SK-N-SH (cell line): ENCODE measurements at regions not wholly inside any gene's neighbourhood (a gene's known extent, or its start where the extent isn't known, plus 50 kb on each side); places are given as distances from the start of the nearest gene placed in this dataset.

ENCODE experiments used
- CTCF ChIA-PET: fragments of 300-600, 350-600 bp; formaldehyde crosslinking; extraction: SDS; loops from one replicate; lab custom pipeline; 2021; lab: Yijun Ruan, JAX
- POLR2A ChIA-PET: fragments of 350-600 bp; sonication (Branson Sonifier 250); formaldehyde crosslinking; extraction: SDS; loops from one replicate; lab custom pipeline; 2020; ENCODE audit warnings: antibody characterized with exemption, inconsistent platforms; lab: Yijun Ruan, JAX
- DNase-seq: peaks from one replicate; pipeline ENCODE4 v3.0.0; 2012
- H2AFZ ChIP-seq: fragments of 200-600 bp; sonication (generic); 2 replicates; pipeline ENCODE4 v1.8.1; 2016; ENCODE audit warnings: antibody characterized with exemption, mild to moderate bottlenecking, low read depth
- H3F3A ChIP-seq: fragments of 200-600 bp; sonication (generic); replicated peaks from 2 replicates; pipeline ENCODE3; 2016; ENCODE audit warnings: antibody characterized with exemption, mild to moderate bottlenecking; ENCODE audit not compliant: insufficient read depth
- H3K27ac ChIP-seq, 2 experiments: fragments of 200-500 bp in 1 of 2; fragments of 200-600 bp in 1 of 2; sonication (Bioruptor generic) in 1 of 2; sonication (generic), shearing (Covaris generic) in 1 of 2; 2 replicates each; pipeline versions ENCODE4 v1.5.1 to v1.6.1; 2014 to 2016; ENCODE audit warnings: low read depth in 2 of 2, inconsistent platforms in 1 of 2, low read length in 1 of 2, mild to moderate bottlenecking in 1 of 2, mixed read lengths in 1 of 2
- H3K27me3 ChIP-seq: fragments of 200-600 bp; sonication (generic), shearing (Covaris generic); 2 replicates; pipeline ENCODE4 v1.6.1; 2016; ENCODE audit warnings: mixed run types; ENCODE audit not compliant: insufficient read depth
- H3K36me3 ChIP-seq, 2 experiments: fragments of 200-500 bp in 1 of 2; fragments of 200-600 bp in 1 of 2; sonication (Bioruptor generic) in 1 of 2; sonication (generic) in 1 of 2; replicated peaks in 1 of 2; 2 replicates each; pipeline versions ENCODE3 to v1.5.1; 2014 to 2016; ENCODE audit warnings: low read length in 1 of 2, mild to moderate bottlenecking in 1 of 2; ENCODE audit not compliant: insufficient read depth in 2 of 2, control insufficient read depth in 1 of 2
- H3K4me1 ChIP-seq, 2 experiments: fragments of 200-500 bp in 1 of 2; fragments of 200-600 bp in 1 of 2; sonication (Bioruptor generic) in 1 of 2; sonication (generic), shearing (Covaris generic) in 1 of 2; 2 replicates each; pipeline versions ENCODE4 v1.5.1 to v1.6.1; 2014 to 2016; ENCODE audit warnings: low read depth in 1 of 2, low read length in 1 of 2, mixed run types in 1 of 2; ENCODE audit not compliant: insufficient read depth in 2 of 2, control insufficient read depth in 1 of 2
- H3K4me2 ChIP-seq: fragments of 200-600 bp; sonication (generic), shearing (Covaris generic); 2 replicates; pipeline ENCODE4 v1.6.1; 2017; ENCODE audit warnings: mixed run types
- H3K4me3 ChIP-seq, 2 experiments: fragments of 200-500 bp in 1 of 2; fragments of 200-600 bp in 1 of 2; sonication (Bioruptor generic) in 1 of 2; sonication (generic), shearing (Covaris generic) in 1 of 2; 2 replicates each; pipeline versions ENCODE4 v1.5.1 to v1.8.1; 2014 to 2016; ENCODE audit warnings: low read depth in 2 of 2, inconsistent platforms in 1 of 2, low read length in 1 of 2, mild to moderate bottlenecking in 1 of 2, mixed read lengths in 1 of 2, moderate library complexity in 1 of 2
- H3K79me2 ChIP-seq: fragments of 200-600 bp; sonication (generic); 2 replicates; pipeline ENCODE4 v1.8.1; 2017; ENCODE audit warnings: mild to moderate bottlenecking; ENCODE audit not compliant: insufficient read depth
- H3K9ac ChIP-seq: fragments of 200-600 bp; sonication (generic); 2 replicates; pipeline ENCODE4 v1.6.1; 2017; ENCODE audit warnings: mixed run types
- H3K9me2 ChIP-seq: fragments of 200-600 bp; sonication (generic); 2 replicates; pipeline ENCODE4 v1.6.1; 2017; ENCODE audit warnings: mixed run types
- H3K9me3 ChIP-seq: fragments of 200-600 bp; sonication (generic); 2 replicates; pipeline ENCODE4 v1.6.1; 2017; ENCODE audit warnings: mixed run types, mild to moderate bottlenecking, moderate library complexity
- H4K20me1 ChIP-seq: fragments of 200-600 bp; sonication (generic); 2 replicates; pipeline ENCODE4 v1.6.1; 2017; ENCODE audit warnings: mild to moderate bottlenecking, mixed run types; ENCODE audit not compliant: insufficient read depth
- ELF1 ChIP-seq: IDR thresholded peaks from 2 replicates; pipeline ENCODE4 v1.4.0; 2012
- EZH2phosphoT487 ChIP-seq: fragments of 200-600 bp; sonication (generic); IDR thresholded peaks from 2 replicates; pipeline ENCODE4 v1.6.1; 2017; ENCODE audit warnings: low read depth, mixed run types, mild to moderate bottlenecking, antibody characterized with exemption, moderate library complexity, borderline replicate concordance
- FOSL2 ChIP-seq: IDR thresholded peaks from 2 replicates; pipeline ENCODE4 v1.4.0; 2012; ENCODE audit warnings: low read depth, mild to moderate bottlenecking, moderate library complexity, borderline replicate concordance
- GATA2 ChIP-seq: sonication (generic); formaldehyde crosslinking; IDR thresholded peaks from 2 replicates; pipeline ENCODE4 v1.5.0; 2020; ENCODE audit warnings: mild to moderate bottlenecking, missing genetic modification reagents
- JUND ChIP-seq: IDR thresholded peaks from 2 replicates; pipeline ENCODE4 v1.4.0; 2012
- MXI1 ChIP-seq: IDR thresholded peaks from 2 replicates; pipeline ENCODE4 v1.6.1; 2012; ENCODE audit warnings: mild to moderate bottlenecking, low read depth, low read length, improper control_type of control experiment
- NRF1 ChIP-seq: IDR thresholded peaks from 2 replicates; pipeline ENCODE4 v1.6.1; 2012; ENCODE audit warnings: low read depth, mild to moderate bottlenecking, low read length
- POLR2AphosphoS5 ChIP-seq: IDR thresholded peaks from 2 replicates; pipeline ENCODE4 v1.6.1; 2012; ENCODE audit warnings: low read depth, low read length
- RCOR1 ChIP-seq: fragments of 150-350 bp; IDR thresholded peaks from 2 replicates; pipeline ENCODE4 v1.6.1; 2017; ENCODE audit warnings: antibody characterized with exemption, low read length
- SIN3A ChIP-seq: IDR thresholded peaks from 2 replicates; pipeline ENCODE4 v1.6.1; 2012; ENCODE audit warnings: low read depth, mild to moderate bottlenecking, low read length, moderate library complexity, borderline replicate concordance
- SMC3 ChIP-seq: IDR thresholded peaks from 2 replicates; pipeline ENCODE4 v1.6.1; 2012; ENCODE audit warnings: low read depth, low read length, improper control_type of control experiment
- TCF12 ChIP-seq: IDR thresholded peaks from 2 replicates; pipeline ENCODE4 v1.4.0; 2012
- WGBS: methylation state at CpG from one replicate; pipeline ENCODE4 v1.1.6; 2017; ENCODE audit warnings: low lambda C conversion rate; 5-methylcytosine and 5-hydroxymethylcytosine counted together
- TF ChIP-seq, protein P1 (sequence below): IDR thresholded peaks from 2 replicates; pipeline ENCODE4 v1.4.0; 2012; ENCODE audit warnings: low read depth
- TF ChIP-seq, protein P2 (sequence below): IDR thresholded peaks from 2 replicates; pipeline ENCODE4 v1.4.0; 2012; ENCODE audit warnings: low read depth, borderline replicate concordance
- TF ChIP-seq, protein P3 (sequence below): IDR thresholded peaks from 2 replicates; pipeline ENCODE4; 2012
- TF ChIP-seq, protein P4 (sequence below): fragments of 150-350 bp; IDR thresholded peaks from 2 replicates; pipeline ENCODE4 v1.6.1; 2017; ENCODE audit warnings: antibody characterized with exemption, low read length, low read depth, borderline replicate concordance

DNA sequence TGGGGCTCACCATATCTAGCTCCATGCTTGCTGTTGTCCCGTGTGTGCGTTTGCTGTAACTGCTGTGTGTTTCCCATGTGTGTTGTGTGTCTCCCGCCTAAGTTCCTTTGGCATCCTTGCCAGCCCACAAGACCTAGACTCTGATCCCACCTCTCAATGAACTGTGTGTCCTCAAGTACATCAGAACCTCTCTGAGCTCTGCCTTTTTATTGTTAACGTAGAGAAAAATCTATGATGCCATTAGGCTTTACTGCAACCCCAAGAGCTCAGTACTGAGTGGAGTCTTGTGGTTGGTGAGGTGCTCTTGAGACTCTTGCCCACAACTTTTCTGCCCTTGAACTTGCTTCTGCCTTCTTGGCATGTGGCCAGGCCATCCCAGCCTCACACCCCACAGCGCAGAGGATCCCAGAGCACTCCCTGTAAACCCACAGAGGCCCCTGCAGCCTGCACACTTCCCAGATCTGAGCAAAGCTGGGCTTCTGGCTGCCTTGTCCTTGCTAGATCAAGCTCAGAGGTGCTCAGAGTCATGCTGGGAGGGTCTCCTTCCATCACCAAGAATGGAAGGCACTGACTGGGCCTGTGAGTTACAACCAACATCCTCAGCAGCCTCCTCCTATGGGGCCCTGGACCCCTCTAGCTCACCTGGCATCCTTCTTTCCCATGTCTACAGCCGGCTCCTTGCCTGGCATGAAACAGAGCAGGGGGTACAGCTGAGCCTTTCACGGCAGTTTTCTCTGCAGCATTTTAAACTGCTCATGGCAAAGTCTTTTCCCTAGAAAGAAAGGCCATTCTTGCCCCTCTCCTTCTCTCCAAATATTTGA lies 643.4 kb downstream of the ACTR3B start:
- no peak overlapping the region for H3K4me3 ChIP-seq
- H3K79me2 ChIP-seq: no peaks in the 10 kb centered on the region
- no peaks in the 10 kb centered on the region for H3K27me3 ChIP-seq
- H2AFZ ChIP-seq: no peak overlapping the region
- H3F3A ChIP-seq: no peaks in the 10 kb centered on the region
- H3K4me2 ChIP-seq: no peak overlapping the region
- H3K4me1 ChIP-seq: no peaks in the 10 kb centered on the region
- no peaks in the 10 kb centered on the region for H4K20me1 ChIP-seq
- ChIA-PET CTCF (no interaction called here), POLR2A (no interaction called here)
- no peak overlapping the region for H3K27ac ChIP-seq
- TF ChIP-seq, protein P1, sequence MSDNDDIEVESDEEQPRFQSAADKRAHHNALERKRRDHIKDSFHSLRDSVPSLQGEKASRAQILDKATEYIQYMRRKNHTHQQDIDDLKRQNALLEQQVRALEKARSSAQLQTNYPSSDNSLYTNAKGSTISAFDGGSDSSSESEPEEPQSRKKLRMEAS: no peak
- no peak for TF ChIP-seq JUND
- TF ChIP-seq, protein P2, sequence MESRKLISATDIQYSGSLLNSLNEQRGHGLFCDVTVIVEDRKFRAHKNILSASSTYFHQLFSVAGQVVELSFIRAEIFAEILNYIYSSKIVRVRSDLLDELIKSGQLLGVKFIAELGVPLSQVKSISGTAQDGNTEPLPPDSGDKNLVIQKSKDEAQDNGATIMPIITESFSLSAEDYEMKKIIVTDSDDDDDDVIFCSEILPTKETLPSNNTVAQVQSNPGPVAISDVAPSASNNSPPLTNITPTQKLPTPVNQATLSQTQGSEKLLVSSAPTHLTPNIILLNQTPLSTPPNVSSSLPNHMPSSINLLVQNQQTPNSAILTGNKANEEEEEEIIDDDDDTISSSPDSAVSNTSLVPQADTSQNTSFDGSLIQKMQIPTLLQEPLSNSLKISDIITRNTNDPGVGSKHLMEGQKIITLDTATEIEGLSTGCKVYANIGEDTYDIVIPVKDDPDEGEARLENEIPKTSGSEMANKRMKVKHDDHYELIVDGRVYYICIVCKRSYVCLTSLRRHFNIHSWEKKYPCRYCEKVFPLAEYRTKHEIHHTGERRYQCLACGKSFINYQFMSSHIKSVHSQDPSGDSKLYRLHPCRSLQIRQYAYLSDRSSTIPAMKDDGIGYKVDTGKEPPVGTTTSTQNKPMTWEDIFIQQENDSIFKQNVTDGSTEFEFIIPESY: no peak
- no peak for TF ChIP-seq SMC3
- TF ChIP-seq ELF1: no peak
- no peak for TF ChIP-seq NRF1
- TF ChIP-seq, protein P3, sequence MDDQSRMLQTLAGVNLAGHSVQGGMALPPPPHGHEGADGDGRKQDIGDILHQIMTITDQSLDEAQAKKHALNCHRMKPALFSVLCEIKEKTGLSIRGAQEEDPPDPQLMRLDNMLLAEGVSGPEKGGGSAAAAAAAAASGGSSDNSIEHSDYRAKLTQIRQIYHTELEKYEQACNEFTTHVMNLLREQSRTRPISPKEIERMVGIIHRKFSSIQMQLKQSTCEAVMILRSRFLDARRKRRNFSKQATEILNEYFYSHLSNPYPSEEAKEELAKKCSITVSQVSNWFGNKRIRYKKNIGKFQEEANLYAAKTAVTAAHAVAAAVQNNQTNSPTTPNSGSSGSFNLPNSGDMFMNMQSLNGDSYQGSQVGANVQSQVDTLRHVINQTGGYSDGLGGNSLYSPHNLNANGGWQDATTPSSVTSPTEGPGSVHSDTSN: no peak
- TF ChIP-seq, protein P4, sequence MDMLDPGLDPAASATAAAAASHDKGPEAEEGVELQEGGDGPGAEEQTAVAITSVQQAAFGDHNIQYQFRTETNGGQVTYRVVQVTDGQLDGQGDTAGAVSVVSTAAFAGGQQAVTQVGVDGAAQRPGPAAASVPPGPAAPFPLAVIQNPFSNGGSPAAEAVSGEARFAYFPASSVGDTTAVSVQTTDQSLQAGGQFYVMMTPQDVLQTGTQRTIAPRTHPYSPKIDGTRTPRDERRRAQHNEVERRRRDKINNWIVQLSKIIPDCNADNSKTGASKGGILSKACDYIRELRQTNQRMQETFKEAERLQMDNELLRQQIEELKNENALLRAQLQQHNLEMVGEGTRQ: no peak
- no peak for TF ChIP-seq EZH2phosphoT487
- no peak for DNase-seq
- H3K9ac ChIP-seq: no peak overlapping the region
- 4% methylated on average over 7 of the region's 7 CpGs for WGBS
- no peaks in the 10 kb centered on the region for H3K9me2 ChIP-seq
- H3K9me3 ChIP-seq: no peaks in the 10 kb centered on the region; the same call in 1 of the 2 replicates
- no peaks in the 10 kb centered on the region for H3K36me3 ChIP-seq

DNA sequence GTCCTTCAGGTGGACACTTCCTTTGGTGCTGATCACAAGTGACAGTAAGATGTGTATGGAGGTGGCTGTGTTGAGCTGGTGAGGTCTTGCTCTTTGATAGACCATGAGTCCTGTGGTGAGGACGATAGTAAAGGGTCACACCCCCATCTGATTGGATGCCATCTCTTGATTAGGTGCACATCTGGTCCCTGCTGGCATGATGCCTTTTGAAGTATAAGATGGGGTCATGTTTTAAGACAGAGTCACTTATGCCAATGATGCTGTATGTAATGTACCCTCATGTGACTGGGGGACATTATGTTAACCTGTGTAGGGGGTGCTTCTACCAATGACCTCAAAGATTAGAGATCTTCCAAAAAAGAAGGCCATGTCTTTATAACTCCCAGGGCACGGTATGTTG lies 644.6 kb downstream of the ACTR3B start:
- POLR2A ChIA-PET: no interaction called here
- Histone ChIP-seq H3K9me3 (no peaks in the 10 kb centered on the region; the same call in 1 of the 2 replicates), H3K9me2 (no peaks in the 10 kb centered on the region), H3K4me1 (no peaks in the 10 kb centered on the region), H3K36me3 (no peaks in the 10 kb centered on the region), H3K4me2 (no peak overlapping the region), H3K27me3 (no peaks in the 10 kb centered on the region), H3K9ac (no peak overlapping the region), H2AFZ (no peak overlapping the region), H3K27ac (no peak overlapping the region), H3K4me3 (no peak overlapping the region), H3F3A (no peaks in the 10 kb centered on the region), H4K20me1 (no peaks in the 10 kb centered on the region), H3K79me2 (no peaks in the 10 kb centered on the region)
- WGBS: 11% methylated on average over 2 of the region's 2 CpGs
- CTCF ChIA-PET: no interaction called here
- no peak for DNase-seq
- TF ChIP-seq MXI1 (no peak), TCF12 (no peak), ELF1 (no peak), EZH2phosphoT487 (no peak), SIN3A (no peak), FOSL2 (no peak), POLR2AphosphoS5 (no peak), JUND (no peak), RCOR1 (no peak), GATA2 (CRISPR knock-in tag) (no peak)
- TF ChIP-seq, protein P2: no peak
